MCF 10A (cell line): ENCODE measurements at regions not wholly inside any gene's neighbourhood (a gene's known extent, or its start where the extent isn't known, plus 50 kb on each side); places are given as distances from the start of the nearest gene placed in this dataset.

Experiments
- BruUV-seq: library from RNA; stranded (reverse); fragments of 400-500 nt; replicated peaks from 2 replicates; lab custom pipeline; 2021; lab: Mats Ljungman, UMichigan
- CTCF ChIA-PET: fragments of 300-600 bp; sonication (Branson Sonifier 250); formaldehyde crosslinking; extraction: SDS; loops from one replicate; lab custom pipeline; 2021; ENCODE audit warnings: antibody characterized with exemption, inconsistent platforms; lab: Yijun Ruan, JAX
- POLR2A ChIA-PET: fragments of 300-600, 350-650 bp; sonication (Branson Sonifier 250); formaldehyde crosslinking; extraction: SDS; loops from one replicate; lab custom pipeline; 2020; ENCODE audit warnings: antibody characterized with exemption, inconsistent platforms; lab: Yijun Ruan, JAX
- DNase-seq: peaks from one replicate; pipeline ENCODE4 v3.0.0-alpha.2; 2018; ENCODE audit not compliant: unreplicated experiment
- H3K27ac Mint-ChIP-seq: one replicate; pipeline ENCODE4 v1.8.0; 2022; ENCODE audit warnings: mild to moderate bottlenecking, low read depth, mixed read lengths; ENCODE audit not compliant: unreplicated experiment
- H3K27me3 Mint-ChIP-seq: one replicate; pipeline ENCODE4 v1.8.0; 2022; ENCODE audit warnings: mixed read lengths; ENCODE audit not compliant: insufficient read depth, unreplicated experiment
- H3K36me3 Mint-ChIP-seq: one replicate; pipeline ENCODE4 v1.8.0; 2022; ENCODE audit warnings: mild to moderate bottlenecking, moderate library complexity, mixed read lengths; ENCODE audit not compliant: insufficient read depth, unreplicated experiment
- H3K4me1 Mint-ChIP-seq: one replicate; pipeline ENCODE4 v1.8.0; 2022; ENCODE audit warnings: mixed read lengths; ENCODE audit not compliant: insufficient read depth, unreplicated experiment
- H3K4me3 Mint-ChIP-seq: one replicate; pipeline ENCODE4 v1.8.0; 2022; ENCODE audit warnings: mild to moderate bottlenecking, moderate library complexity, mixed read lengths; ENCODE audit not compliant: unreplicated experiment
- H3K9me3 Mint-ChIP-seq: one replicate; pipeline ENCODE4 v1.8.0; 2022; ENCODE audit warnings: mixed read lengths; ENCODE audit not compliant: unreplicated experiment
- intact Hi-C: fragments of 100-400 bp; cut with micrococcal nuclease; formaldehyde crosslinking; loops from 2 replicates; pipeline ENCODE4 v1.14.1; 2022
- TF ChIP-seq, protein P1 (sequence below): fragments of 200-600 bp; IDR thresholded peaks from one replicate; pipeline ENCODE4 v1.8.0; 2022; ENCODE audit warnings: antibody characterized with exemption, mild to moderate bottlenecking; ENCODE audit not compliant: unreplicated experiment

DNA sequence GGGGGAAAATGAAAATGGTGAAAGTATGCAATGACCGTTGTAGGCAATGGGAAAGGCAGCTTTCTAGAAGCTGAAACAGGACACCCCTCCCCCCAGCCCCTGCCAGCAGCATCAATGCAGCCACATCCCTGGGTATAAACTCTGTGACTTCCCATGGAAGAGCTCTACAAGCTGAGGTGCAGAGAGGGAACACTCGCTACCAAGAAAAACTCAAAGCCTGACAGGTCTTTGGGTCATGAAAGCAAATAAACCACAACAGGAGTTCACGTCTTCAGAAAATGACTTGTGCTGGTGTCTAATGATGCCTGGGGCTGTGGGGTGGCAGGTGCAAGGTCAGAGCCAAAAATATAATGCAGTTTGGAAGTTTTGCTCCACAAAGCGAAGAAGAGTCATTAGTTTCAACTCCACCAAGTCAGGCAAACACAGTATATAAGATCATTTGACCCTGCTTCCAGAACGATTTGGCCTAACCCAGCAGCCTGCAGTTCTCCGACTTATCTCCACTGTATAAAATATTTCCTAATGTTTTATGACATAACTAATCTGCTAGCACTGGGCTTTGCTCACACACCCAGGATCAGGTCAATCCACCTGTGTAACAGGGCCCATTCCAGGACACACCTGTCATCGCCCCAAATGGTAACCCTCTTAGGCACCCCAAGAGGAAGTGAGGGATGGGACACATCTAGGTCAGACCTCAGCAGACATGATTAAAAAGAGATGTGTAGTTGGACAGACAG lies 102.1 kb downstream of the IRS2 start:
- intact Hi-C loops = no loop called here
- CTCF ChIA-PET = interaction anchor here (0.9 kb wide), 1 partner anchor 9 kb away, joined by 3 read pairs; no protein-coding TSS in a partner anchor
- DNase-seq = no peak

DNA sequence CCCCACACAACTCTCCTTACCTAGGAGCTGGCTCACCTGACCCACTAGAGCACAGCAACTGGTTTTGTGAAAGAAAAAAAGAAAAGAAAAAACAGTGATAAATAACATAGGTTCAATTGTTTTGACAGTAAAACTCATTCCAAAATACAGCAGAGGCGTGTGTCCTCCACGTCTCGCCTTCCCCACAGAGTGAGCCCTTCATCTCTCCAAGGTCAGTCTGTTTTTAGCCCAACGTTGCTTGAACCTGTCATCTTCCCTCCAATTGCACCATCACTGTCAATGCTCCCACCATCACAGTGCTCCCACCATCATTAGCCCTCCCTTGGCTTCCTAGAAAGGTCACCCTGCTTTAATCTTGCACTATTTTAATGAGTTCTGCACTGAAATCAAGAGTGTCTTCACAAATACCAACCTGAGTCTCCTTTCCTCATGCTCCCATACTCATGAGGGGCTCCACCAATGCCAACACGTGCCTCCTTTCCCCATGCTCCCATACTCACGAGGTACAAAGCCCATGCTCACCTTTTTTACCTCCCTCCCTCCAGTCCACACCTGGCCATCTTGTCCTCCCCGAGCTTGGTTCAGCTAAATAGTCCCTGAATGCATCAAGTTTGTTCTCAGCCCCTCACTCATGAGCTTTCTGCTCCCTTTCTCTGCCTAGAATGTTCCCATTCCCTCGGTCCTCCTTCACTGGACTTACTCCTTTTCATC lies 103.7 kb downstream of the IRS2 start:
- Mint-ChIP-seq H3K4me3 (no peak overlapping the region), H3K36me3 (no peaks in the 10 kb centered on the region), H3K9me3 (no peaks in the 10 kb centered on the region), H3K27me3 (peaks cover 15% of the 10 kb centered on the region), H3K4me1 (peaks cover 16% of the 10 kb centered on the region), H3K27ac (no peak overlapping the region)
- TF ChIP-seq, protein P1, sequence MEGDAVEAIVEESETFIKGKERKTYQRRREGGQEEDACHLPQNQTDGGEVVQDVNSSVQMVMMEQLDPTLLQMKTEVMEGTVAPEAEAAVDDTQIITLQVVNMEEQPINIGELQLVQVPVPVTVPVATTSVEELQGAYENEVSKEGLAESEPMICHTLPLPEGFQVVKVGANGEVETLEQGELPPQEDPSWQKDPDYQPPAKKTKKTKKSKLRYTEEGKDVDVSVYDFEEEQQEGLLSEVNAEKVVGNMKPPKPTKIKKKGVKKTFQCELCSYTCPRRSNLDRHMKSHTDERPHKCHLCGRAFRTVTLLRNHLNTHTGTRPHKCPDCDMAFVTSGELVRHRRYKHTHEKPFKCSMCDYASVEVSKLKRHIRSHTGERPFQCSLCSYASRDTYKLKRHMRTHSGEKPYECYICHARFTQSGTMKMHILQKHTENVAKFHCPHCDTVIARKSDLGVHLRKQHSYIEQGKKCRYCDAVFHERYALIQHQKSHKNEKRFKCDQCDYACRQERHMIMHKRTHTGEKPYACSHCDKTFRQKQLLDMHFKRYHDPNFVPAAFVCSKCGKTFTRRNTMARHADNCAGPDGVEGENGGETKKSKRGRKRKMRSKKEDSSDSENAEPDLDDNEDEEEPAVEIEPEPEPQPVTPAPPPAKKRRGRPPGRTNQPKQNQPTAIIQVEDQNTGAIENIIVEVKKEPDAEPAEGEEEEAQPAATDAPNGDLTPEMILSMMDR = no peak
- DNase-seq = no peak
- ChIA-PET CTCF (no interaction called here), POLR2A (no interaction called here)
- no TSS peak for BruUV-seq
- intact Hi-C loops = no loop called here

More for the DNA sequence above, 102.1 kb downstream of the IRS2 start:
- H3K27ac Mint-ChIP-seq = peak overlapping the region; percentile 76
- TF ChIP-seq, protein P1 = no peak
- POLR2A ChIA-PET = no interaction called here
- no TSS peak for BruUV-seq
- no peak overlapping the region for H3K4me3 Mint-ChIP-seq
- peaks cover 16% of the 10 kb centered on the region for H3K4me1 Mint-ChIP-seq
- H3K27me3 Mint-ChIP-seq = peaks cover 15% of the 10 kb centered on the region
- H3K9me3 Mint-ChIP-seq = no peaks in the 10 kb centered on the region
- no peaks in the 10 kb centered on the region for H3K36me3 Mint-ChIP-seq

- no peaks in the 10 kb centered on the region for H3K36me3 Mint-ChIP-seq
- TF ChIP-seq, protein P1 = no peak
- H3K4me1 Mint-ChIP-seq = peaks cover 16% of the 10 kb centered on the region
- CTCF ChIA-PET = no interaction called here
- no peak overlapping the region for H3K27ac Mint-ChIP-seq
- intact Hi-C loops = no loop called here
- peaks cover 15% of the 10 kb centered on the region for H3K27me3 Mint-ChIP-seq
- POLR2A ChIA-PET = no interaction called here
- H3K4me3 Mint-ChIP-seq = no peak overlapping the region
- no peaks in the 10 kb centered on the region for H3K9me3 Mint-ChIP-seq
- no peak for DNase-seq
- no TSS peak for BruUV-seq
Measured at GRCh38 chr13:109680930-109681329, 105.5 kb downstream of the IRS2 start.

- intact Hi-C loops = no loop called here
- no TSS peak for BruUV-seq
- no peaks in the 10 kb centered on the region for H3K9me3 Mint-ChIP-seq
- H3K4me1 Mint-ChIP-seq = peaks cover 11% of the 10 kb centered on the region
- H3K27ac Mint-ChIP-seq = no peak overlapping the region
- ChIA-PET POLR2A (no interaction called here), CTCF (no interaction called here)
- no peak for DNase-seq
- no peak overlapping the region for H3K4me3 Mint-ChIP-seq
- H3K27me3 Mint-ChIP-seq = peaks cover 15% of the 10 kb centered on the region
- TF ChIP-seq, protein P1 = no peak
- no peaks in the 10 kb centered on the region for H3K36me3 Mint-ChIP-seq
Measured at GRCh38 chr13:109680288-109680687, 106.1 kb downstream of the IRS2 start.
